Ovary (tissue), 7 donors: ENCODE measurements at regions not wholly inside any gene's neighbourhood (a gene's known extent, or its start where the extent isn't known, plus 50 kb on each side); places are given as distances from the start of the nearest gene placed in this dataset.

Experiments used
- DNase-seq, 5 donors: peaks; one replicate each; pipeline ENCODE4 v3.0.0-alpha.2; 2019 to 2020
- H3K27ac ChIP-seq, 2 donors: fragments of 200-600 bp; one replicate each; pipeline versions ENCODE4 v1.5.1 to v1.8.0; 2019 to 2022
- H3K27me3 ChIP-seq: fragments of 200-600 bp; one replicate; pipeline ENCODE4 v1.8.0; 2022
- H3K36me3 ChIP-seq: fragments of 200-600 bp; sonication (generic); one replicate; pipeline ENCODE4 v1.5.1; 2019
- H3K4me1 ChIP-seq: one replicate; pipeline ENCODE4 v1.8.1; 2013; ENCODE audit warnings: mild to moderate bottlenecking, moderate library complexity; ENCODE audit not compliant: insufficient read depth
- H3K4me3 ChIP-seq: fragments of 200-600 bp; sonication (generic); one replicate; pipeline ENCODE4 v1.5.1; 2017
- H3K9me3 ChIP-seq, 2 donors: fragments of 200-600 bp in 1 of 2; sonication (generic) in 1 of 2; one replicate each; pipeline versions ENCODE4 v1.5.1 to v1.8.1; 2013 to 2019; ENCODE audit warnings: mild to moderate bottlenecking in 1 of 2, moderate library complexity in 1 of 2
- EP300 ChIP-seq: sonication (generic); formaldehyde crosslinking; IDR thresholded peaks from one replicate; pipeline ENCODE4 v1.6.1; 2017; ENCODE audit warnings: antibody characterized with exemption
- POLR2A ChIP-seq: fragments of 450-650 bp; IDR thresholded peaks from one replicate; pipeline ENCODE4 v1.6.1; 2017; ENCODE audit warnings: antibody characterized with exemption, mild to moderate bottlenecking, moderate library complexity
- WGBS, 3 donors: extraction: QIAGEN DNeasy Blood & Tissue Kit in 1 of 3; methylation state at CpG; one replicate each; pipeline versions ENCODE4 v1.1.5 to v1.1.7; 2013 to 2017; 5-methylcytosine and 5-hydroxymethylcytosine counted together
- intact Hi-C, 4 donors: fragments of 100-400 bp; cut with DNase I; formaldehyde crosslinking; loops; one replicate each; pipeline versions ENCODE4 v1.11.0 to v1.15.1; 2022 to 2023
- TF ChIP-seq, protein P1 (sequence below), 3 donors: fragments of 450-650 bp in 2 of 3; fragments of 200-600 bp in 1 of 3; IDR thresholded peaks; one replicate each; pipeline versions ENCODE4 v1.5.1 to v1.8.0; 2016 to 2022; ENCODE audit warnings: antibody characterized with exemption in 3 of 3, mild to moderate bottlenecking in 1 of 3
- donor health status: DM: no; HTN: no; CAD: no; lungs with moderate emphysema.
- donor health status: DM: no; HTN: no; CAD: no.
- donor health status: Bipolar disorder and iron deficiency.
- donor health status: DM: no; HTN: no; CAD: no.
- donor health status: DM: yes; HTN: yes; CAD: no.

DNA sequence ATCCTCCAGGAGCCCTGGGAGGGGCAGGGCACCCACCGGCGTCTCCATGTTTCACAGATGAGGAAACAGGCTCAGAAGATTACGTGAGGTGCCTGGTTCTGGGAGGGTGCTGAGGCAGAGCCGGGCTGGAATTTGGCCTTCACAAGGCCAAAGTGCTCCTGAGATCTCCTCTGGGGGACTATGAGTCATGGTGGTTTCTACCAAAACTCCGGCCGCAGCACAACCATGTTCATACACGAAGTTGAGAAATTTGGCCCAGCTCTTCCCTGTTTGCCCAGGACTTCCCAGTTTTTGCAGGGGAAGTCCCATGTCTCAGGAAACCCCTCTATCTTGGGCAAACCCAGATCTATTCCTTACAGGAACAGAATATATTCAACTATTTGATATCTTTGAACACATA, 172.9 kb upstream of the CDYL start:
- peak in 1 of 5 donors; percentile 24 for DNase-seq
- Histone ChIP-seq H3K9me3 (no peaks in the 10 kb centered on the region), H3K4me1 (peaks cover 5% of the 10 kb centered on the region), H3K36me3 (no peaks in the 10 kb centered on the region), H3K27ac (no peak overlapping the region), H3K4me3 (no peak overlapping the region), H3K27me3 (no peaks in the 10 kb centered on the region)
- intact Hi-C loops = no loop called here
- TF ChIP-seq POLR2A (no peak), EP300 (no peak)
- TF ChIP-seq, protein P1, sequence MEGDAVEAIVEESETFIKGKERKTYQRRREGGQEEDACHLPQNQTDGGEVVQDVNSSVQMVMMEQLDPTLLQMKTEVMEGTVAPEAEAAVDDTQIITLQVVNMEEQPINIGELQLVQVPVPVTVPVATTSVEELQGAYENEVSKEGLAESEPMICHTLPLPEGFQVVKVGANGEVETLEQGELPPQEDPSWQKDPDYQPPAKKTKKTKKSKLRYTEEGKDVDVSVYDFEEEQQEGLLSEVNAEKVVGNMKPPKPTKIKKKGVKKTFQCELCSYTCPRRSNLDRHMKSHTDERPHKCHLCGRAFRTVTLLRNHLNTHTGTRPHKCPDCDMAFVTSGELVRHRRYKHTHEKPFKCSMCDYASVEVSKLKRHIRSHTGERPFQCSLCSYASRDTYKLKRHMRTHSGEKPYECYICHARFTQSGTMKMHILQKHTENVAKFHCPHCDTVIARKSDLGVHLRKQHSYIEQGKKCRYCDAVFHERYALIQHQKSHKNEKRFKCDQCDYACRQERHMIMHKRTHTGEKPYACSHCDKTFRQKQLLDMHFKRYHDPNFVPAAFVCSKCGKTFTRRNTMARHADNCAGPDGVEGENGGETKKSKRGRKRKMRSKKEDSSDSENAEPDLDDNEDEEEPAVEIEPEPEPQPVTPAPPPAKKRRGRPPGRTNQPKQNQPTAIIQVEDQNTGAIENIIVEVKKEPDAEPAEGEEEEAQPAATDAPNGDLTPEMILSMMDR (IDR thresholded peaks at IDR 0.05) = no peak
- 52 to 79% (median 62%) methylated on average over 7 of the region's 7 CpGs for WGBS, 3 donors

DNA sequence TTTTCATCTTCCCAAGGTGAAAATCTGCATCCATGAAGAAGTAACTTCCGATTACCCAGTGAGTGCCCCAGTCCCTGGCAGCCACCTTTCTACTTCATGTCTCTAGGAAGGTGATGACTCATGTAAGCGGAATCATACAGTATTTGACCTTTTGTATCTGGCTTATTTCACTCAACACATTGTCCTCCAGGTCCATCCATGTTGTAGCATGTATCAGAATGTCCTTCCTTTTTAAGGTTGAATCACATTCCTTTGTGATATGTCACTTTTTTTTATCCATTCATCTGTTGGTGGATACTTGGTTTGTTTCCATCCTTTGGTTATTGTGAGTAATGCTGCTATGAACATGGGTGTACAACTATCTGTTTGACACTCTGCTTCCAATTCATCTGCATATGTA, 176.3 kb upstream of the CDYL start:
- no peak for DNase-seq
- Histone ChIP-seq H3K27ac (no peak overlapping the region), H3K4me3 (no peak overlapping the region), H3K36me3 (no peaks in the 10 kb centered on the region), H3K9me3 (no peaks in the 10 kb centered on the region), H3K27me3 (no peaks in the 10 kb centered on the region), H3K4me1 (no peaks in the 10 kb centered on the region)
- TF ChIP-seq, protein P1 (IDR thresholded peaks at IDR 0.05) = no peak
- TF ChIP-seq POLR2A (no peak), EP300 (no peak)
- WGBS, 3 donors = 90 to 95% (median 93%) methylated on average over 2 of the region's 2 CpGs
- intact Hi-C loops = no loop called here

DNA sequence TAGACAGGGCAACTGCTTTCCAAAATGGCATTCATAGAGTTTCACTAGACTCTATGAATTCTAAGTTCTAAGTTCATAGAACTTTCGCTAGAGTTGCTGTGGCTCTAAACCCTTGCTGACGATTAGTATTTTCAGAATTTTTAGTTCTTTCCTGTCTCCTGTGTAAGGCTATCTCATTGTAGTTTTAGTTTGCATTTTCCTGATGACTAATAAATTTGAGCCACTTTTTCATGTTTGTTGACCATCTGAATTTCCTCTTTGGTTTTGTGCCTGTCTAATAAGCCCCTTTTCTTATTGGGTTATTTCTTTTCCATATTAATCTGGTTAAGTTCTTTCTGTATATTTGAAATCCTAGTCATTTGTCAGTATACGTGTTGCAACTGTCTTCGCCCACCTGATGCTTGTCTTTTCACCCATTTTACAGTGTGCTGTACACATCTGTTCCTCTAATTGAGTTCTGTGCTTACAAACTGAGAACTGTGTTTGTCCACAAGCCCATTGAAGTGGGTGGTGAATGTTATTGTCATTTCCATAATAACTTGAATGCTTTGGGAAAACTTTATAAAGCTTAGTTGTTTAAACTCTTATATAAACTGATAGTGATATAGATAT, 177.7 kb upstream of the CDYL start:
- no peaks in the 10 kb centered on the region for H3K4me1 ChIP-seq
- H3K9me3 ChIP-seq = no peaks in the 10 kb centered on the region
- H3K36me3 ChIP-seq = no peaks in the 10 kb centered on the region
- intact Hi-C loops = no loop called here
- H3K27me3 ChIP-seq = no peaks in the 10 kb centered on the region
- 86 to 90% (median 90%) methylated on average over 4 of the region's 4 CpGs for WGBS, 3 donors
- DNase-seq = no peak
- H3K4me3 ChIP-seq = no peak overlapping the region
- H3K27ac ChIP-seq = no peak overlapping the region
- TF ChIP-seq, protein P1 (IDR thresholded peaks at IDR 0.05) = no peak
- TF ChIP-seq EP300 (no peak), POLR2A (no peak)

DNA sequence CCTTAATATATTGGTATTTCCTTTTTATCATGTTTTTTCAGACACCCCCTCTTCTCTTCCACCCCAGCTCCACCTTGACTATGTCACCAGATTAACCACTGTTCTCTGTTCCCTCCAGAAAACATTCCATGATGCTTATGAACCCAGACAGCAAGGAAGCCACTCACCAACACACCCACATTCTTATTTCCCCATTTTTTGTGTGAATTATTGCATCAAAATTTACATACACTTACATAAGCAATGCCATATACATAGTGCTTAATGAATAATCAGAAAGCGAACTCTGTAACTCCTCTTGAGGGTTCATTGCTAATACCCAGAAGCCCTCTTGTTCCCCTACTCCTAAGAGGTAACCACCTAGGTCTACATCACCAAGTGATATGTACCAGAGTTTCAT, 182.3 kb upstream of the CDYL start:
- Histone ChIP-seq H3K9me3 (no peaks in the 10 kb centered on the region), H3K36me3 (no peaks in the 10 kb centered on the region), H3K27ac (no peak overlapping the region), H3K4me3 (no peak overlapping the region), H3K4me1 (no peaks in the 10 kb centered on the region), H3K27me3 (no peaks in the 10 kb centered on the region)
- WGBS, 3 donors = 90 to 94% (median 91%) methylated on average over 1 of the region's 1 CpG
- DNase-seq = no peak
- TF ChIP-seq POLR2A = no peak
- intact Hi-C loops = no loop called here

DNA sequence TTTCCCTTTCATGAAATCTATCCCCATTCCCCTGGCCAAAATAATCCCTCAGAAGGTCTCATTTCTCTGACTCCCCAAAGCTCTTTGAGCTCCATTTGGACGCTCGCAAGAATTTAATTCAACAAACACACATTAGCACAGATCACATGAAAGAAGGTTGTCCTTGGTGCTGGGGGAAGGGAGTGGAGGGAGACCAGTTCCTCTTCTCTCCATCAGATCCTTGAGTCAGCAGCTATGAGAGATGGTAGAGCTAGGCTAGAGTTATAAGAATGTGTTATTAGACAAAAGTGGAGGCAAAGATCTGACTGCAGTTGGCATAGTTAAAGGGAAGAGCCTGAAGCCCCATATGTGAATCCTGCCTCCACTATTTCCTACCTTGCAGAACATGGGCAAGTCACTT, 184.2 kb upstream of the CDYL start:
- DNase-seq = no peak
- TF ChIP-seq POLR2A (no peak), EP300 (no peak)
- TF ChIP-seq, protein P1 (IDR thresholded peaks at IDR 0.05) = no peak
- no peaks in the 10 kb centered on the region for H3K27me3 ChIP-seq
- intact Hi-C loops = no loop called here
- no peaks in the 10 kb centered on the region for H3K36me3 ChIP-seq
- H3K4me1 ChIP-seq = no peaks in the 10 kb centered on the region
- H3K9me3 ChIP-seq = no peaks in the 10 kb centered on the region
- H3K4me3 ChIP-seq = no peak overlapping the region
- WGBS, 3 donors = 77 to 92% (median 80%) methylated on average over 2 of the region's 2 CpGs
- no peak overlapping the region for H3K27ac ChIP-seq
